CD14-positive monocyte (primary cell): ENCODE measurements at regions not wholly inside any gene's neighbourhood (a gene's known extent, or its start where the extent isn't known, plus 50 kb on each side); places are given as distances from the start of the nearest gene placed in this dataset.

Experiments used
- DNase-seq, 3 donors: peaks; one replicate each; pipeline ENCODE4 v3.0.0-alpha.2; 2011 to 2022
- H2AFZ ChIP-seq: 2 replicates; pipeline ENCODE4 v1.6.0; 2012; ENCODE audit warnings: mild to moderate bottlenecking, low read depth, low read length, inconsistent platforms; ENCODE audit not compliant: insufficient read depth, poor library complexity, severe bottlenecking
- H3K27ac ChIP-seq, 2 donors: 1 replicate in 1 of 2; 2 replicates in 1 of 2; pipeline ENCODE4 v1.5.1; 2012 to 2013; ENCODE audit warnings: low read length in 2 of 2, control low read depth in 1 of 2, inconsistent platforms in 1 of 2, low read depth in 1 of 2, mild to moderate bottlenecking in 1 of 2
- H3K27me3 ChIP-seq, 2 donors: one replicate each; pipeline versions ENCODE4 v1.6.0 to v1.6.1; 2011 to 2013; ENCODE audit warnings: low read length in 2 of 2; ENCODE audit not compliant: control insufficient read depth in 2 of 2, insufficient read depth in 2 of 2
- H3K36me3 ChIP-seq, 2 donors: replicated peaks in 1 of 2; 1 replicate in 1 of 2; 2 replicates in 1 of 2; pipeline versions ENCODE4 v1.5.1 to v1.6.1; 2012 to 2013; ENCODE audit warnings: low read length in 2 of 2, control low read depth in 1 of 2, inconsistent platforms in 1 of 2, mild to moderate bottlenecking in 1 of 2; ENCODE audit not compliant: insufficient read depth in 2 of 2, control insufficient read depth in 1 of 2
- H3K4me1 ChIP-seq, 2 donors: 1 replicate in 1 of 2; 2 replicates in 1 of 2; pipeline versions ENCODE4 v1.5.1 to v1.6.1; 2012 to 2013; ENCODE audit warnings: low read length in 2 of 2, control low read depth in 1 of 2, inconsistent platforms in 1 of 2, mild to moderate bottlenecking in 1 of 2, moderate library complexity in 1 of 2; ENCODE audit not compliant: insufficient read depth in 2 of 2, control insufficient read depth in 1 of 2
- H3K4me2 ChIP-seq: replicated peaks from 2 replicates; pipeline ENCODE3; 2012; ENCODE audit warnings: low read length, moderate library complexity, mild to moderate bottlenecking; ENCODE audit not compliant: poor library complexity, severe bottlenecking; ENCODE audit errors: extremely low read depth
- H3K4me3 ChIP-seq, 3 experiments: fragments of 200-600 bp in 1 of 3; sonication (generic) in 1 of 3; replicated peaks in 1 of 3; 1 replicate in 2 of 3; 2 replicates in 1 of 3; pipeline ENCODE4 v1.5.1; 2011 to 2013; ENCODE audit warnings: low read length in 3 of 3, mild to moderate bottlenecking in 3 of 3, control low read depth in 2 of 3, low read depth in 2 of 3, inconsistent platforms in 1 of 3, moderate library complexity in 1 of 3
- H3K79me2 ChIP-seq: 2 replicates; pipeline ENCODE4 v1.6.0; 2012; ENCODE audit warnings: mild to moderate bottlenecking, control low read depth, inconsistent platforms, low read length, moderate library complexity; ENCODE audit not compliant: insufficient read depth
- H3K9ac ChIP-seq: 2 replicates; pipeline ENCODE4 v1.6.0; 2017; ENCODE audit warnings: low read length, mild to moderate bottlenecking; ENCODE audit not compliant: insufficient read depth, poor library complexity, severe bottlenecking
- H3K9me3 ChIP-seq, 2 donors: replicated peaks in 1 of 2; 1 replicate in 1 of 2; 2 replicates in 1 of 2; pipeline versions ENCODE4 v1.5.1 to v1.6.1; 2012 to 2013; ENCODE audit warnings: low read length in 2 of 2, control low read depth in 1 of 2; ENCODE audit not compliant: control insufficient read depth in 1 of 2, insufficient read depth in 1 of 2
- H4K20me1 ChIP-seq: 2 replicates; pipeline ENCODE4 v1.6.0; 2012; ENCODE audit warnings: mild to moderate bottlenecking, low read length, control low read depth, moderate library complexity; ENCODE audit not compliant: insufficient read depth
- H3K27ac Mint-ChIP-seq, 7 donors: one replicate each; pipeline ENCODE4 v1.8.0; 2020; ENCODE audit warnings: mild to moderate bottlenecking in 7 of 7, mixed read lengths in 7 of 7, moderate library complexity in 6 of 7, inconsistent platforms in 2 of 7
- H3K27me3 Mint-ChIP-seq, 3 donors: one replicate each; pipeline ENCODE4 v1.8.0; 2021 to 2022; ENCODE audit warnings: low read depth in 3 of 3, mild to moderate bottlenecking in 3 of 3, mixed read lengths in 3 of 3, moderate library complexity in 3 of 3, inconsistent platforms in 1 of 3
- H3K36me3 Mint-ChIP-seq, 2 donors: one replicate each; pipeline ENCODE4 v1.8.0; 2020; ENCODE audit warnings: mixed read lengths in 2 of 2, inconsistent platforms in 1 of 2, mild to moderate bottlenecking in 1 of 2
- H3K4me1 Mint-ChIP-seq: one replicate; pipeline ENCODE4 v1.8.0; 2020; ENCODE audit warnings: mild to moderate bottlenecking, mixed read lengths
- H3K4me3 Mint-ChIP-seq, 2 donors: one replicate each; pipeline ENCODE4 v1.8.0; 2020; ENCODE audit warnings: mild to moderate bottlenecking in 2 of 2, mixed read lengths in 2 of 2, moderate library complexity in 1 of 2
- H3K9me3 Mint-ChIP-seq, 7 donors: one replicate each; pipeline ENCODE4 v1.8.0; 2020 to 2022; ENCODE audit warnings: mixed read lengths in 7 of 7, mild to moderate bottlenecking in 6 of 7, moderate library complexity in 6 of 7, inconsistent platforms in 2 of 7
- WGBS: methylation state at CpG from one replicate; pipeline ENCODE4 v1.1.5; 2013; ENCODE audit warnings: missing lambda C conversion rate; ENCODE audit not compliant: insufficient coverage; 5-methylcytosine and 5-hydroxymethylcytosine counted together
- intact Hi-C, 2 donors: fragments of 100-400 bp; cut with micrococcal nuclease; formaldehyde crosslinking; loops; one replicate each; pipeline versions ENCODE4 v1.15.0 to v1.15.1; 2023
- TF ChIP-seq, protein P1 (sequence below): fragments of 200-600 bp; IDR thresholded peaks from one replicate; pipeline ENCODE4 v1.8.0; 2022; ENCODE audit warnings: antibody characterized with exemption, mild to moderate bottlenecking

DNA sequence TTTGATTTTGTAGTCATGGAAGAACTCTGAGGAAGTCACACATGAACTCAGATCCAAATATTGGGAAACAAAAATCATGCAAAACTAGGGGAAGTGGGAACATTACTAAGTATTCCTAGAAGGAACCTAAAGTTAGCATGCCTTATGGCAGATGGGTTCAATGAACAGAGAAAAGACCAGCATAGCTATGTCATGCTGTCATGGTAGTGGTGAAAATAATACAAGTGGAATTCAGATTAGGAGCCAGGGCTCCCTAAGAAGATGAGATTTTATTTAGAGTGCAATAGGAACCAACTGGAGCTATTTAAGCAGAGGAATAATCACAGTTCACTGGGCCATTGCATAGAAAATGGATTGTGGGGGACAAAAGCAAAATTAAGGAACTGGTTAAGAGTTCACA, 134.0 kb downstream of the DIO2 start:
- intact Hi-C loops = no loop called here
- Mint-ChIP-seq H3K4me3 (no peak overlapping the region), H3K36me3 (no peaks in the 10 kb centered on the region), H3K27me3 (no peaks in the 10 kb centered on the region), H3K4me1 (no peaks in the 10 kb centered on the region), H3K9me3 (peaks cover 0 to 15% (median 2%) of the 10 kb centered on the region in 7 donors), H3K27ac (no peak overlapping the region)
- no peaks in the 10 kb centered on the region for H3K79me2 ChIP-seq
- DNase-seq = no peak
- no peaks in the 10 kb centered on the region for H3K36me3 ChIP-seq
- no peaks in the 10 kb centered on the region for H3K4me1 ChIP-seq
- no peak overlapping the region for H3K4me2 ChIP-seq
- no peak overlapping the region for H3K27ac ChIP-seq
- H2AFZ ChIP-seq = no peak overlapping the region
- no peaks in the 10 kb centered on the region for H4K20me1 ChIP-seq
- TF ChIP-seq, protein P1, sequence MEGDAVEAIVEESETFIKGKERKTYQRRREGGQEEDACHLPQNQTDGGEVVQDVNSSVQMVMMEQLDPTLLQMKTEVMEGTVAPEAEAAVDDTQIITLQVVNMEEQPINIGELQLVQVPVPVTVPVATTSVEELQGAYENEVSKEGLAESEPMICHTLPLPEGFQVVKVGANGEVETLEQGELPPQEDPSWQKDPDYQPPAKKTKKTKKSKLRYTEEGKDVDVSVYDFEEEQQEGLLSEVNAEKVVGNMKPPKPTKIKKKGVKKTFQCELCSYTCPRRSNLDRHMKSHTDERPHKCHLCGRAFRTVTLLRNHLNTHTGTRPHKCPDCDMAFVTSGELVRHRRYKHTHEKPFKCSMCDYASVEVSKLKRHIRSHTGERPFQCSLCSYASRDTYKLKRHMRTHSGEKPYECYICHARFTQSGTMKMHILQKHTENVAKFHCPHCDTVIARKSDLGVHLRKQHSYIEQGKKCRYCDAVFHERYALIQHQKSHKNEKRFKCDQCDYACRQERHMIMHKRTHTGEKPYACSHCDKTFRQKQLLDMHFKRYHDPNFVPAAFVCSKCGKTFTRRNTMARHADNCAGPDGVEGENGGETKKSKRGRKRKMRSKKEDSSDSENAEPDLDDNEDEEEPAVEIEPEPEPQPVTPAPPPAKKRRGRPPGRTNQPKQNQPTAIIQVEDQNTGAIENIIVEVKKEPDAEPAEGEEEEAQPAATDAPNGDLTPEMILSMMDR = no peak
- H3K9me3 ChIP-seq = peaks cover 0 to 8% of the 10 kb centered on the region in 2 donors
- H3K4me3 ChIP-seq = no peak overlapping the region
- H3K27me3 ChIP-seq = no peaks in the 10 kb centered on the region
- H3K9ac ChIP-seq = no peak overlapping the region

GRCh38 chr14:80074900-80075574, 136.3 kb downstream of the DIO2 start:
- Histone ChIP-seq H3K27me3 (no peaks in the 10 kb centered on the region), H3K27ac (no peak overlapping the region), H3K4me3 (no peak overlapping the region), H3K9ac (no peak overlapping the region), H3K36me3 (no peaks in the 10 kb centered on the region), H4K20me1 (no peaks in the 10 kb centered on the region), H3K9me3 (peaks cover 6 to 8% of the 10 kb centered on the region in 2 donors), H3K79me2 (no peaks in the 10 kb centered on the region), H2AFZ (no peak overlapping the region), H3K4me2 (no peak overlapping the region), H3K4me1 (no peaks in the 10 kb centered on the region)
- DNase-seq = no peak
- intact Hi-C loops = no loop called here
- no peaks in the 10 kb centered on the region for H3K27me3 Mint-ChIP-seq
- WGBS = no CpG with 5 or more reads among the region's 2 CpGs
- H3K36me3 Mint-ChIP-seq = no peaks in the 10 kb centered on the region
- TF ChIP-seq, protein P1 = no peak
- no peak overlapping the region for H3K27ac Mint-ChIP-seq
- peaks cover 0 to 21% (median 4%) of the 10 kb centered on the region in 7 donors for H3K9me3 Mint-ChIP-seq
- no peaks in the 10 kb centered on the region for H3K4me1 Mint-ChIP-seq
- H3K4me3 Mint-ChIP-seq = no peak overlapping the region
